ENCODE measurements at regions not wholly inside any gene's neighbourhood (a gene's known extent, or its start where the extent isn't known, plus 50 kb on each side); places are given as distances from the start of the nearest gene placed in this dataset.

GRCh38 chr2:117169036-117169765 lies 645.3 kb upstream of the DDX18 start:
- no peak for TF ChIP-seq RARB (CRISPR knock-in tag; IDR thresholded peaks at IDR 0.05)
- TF ChIP-seq, protein P1, sequence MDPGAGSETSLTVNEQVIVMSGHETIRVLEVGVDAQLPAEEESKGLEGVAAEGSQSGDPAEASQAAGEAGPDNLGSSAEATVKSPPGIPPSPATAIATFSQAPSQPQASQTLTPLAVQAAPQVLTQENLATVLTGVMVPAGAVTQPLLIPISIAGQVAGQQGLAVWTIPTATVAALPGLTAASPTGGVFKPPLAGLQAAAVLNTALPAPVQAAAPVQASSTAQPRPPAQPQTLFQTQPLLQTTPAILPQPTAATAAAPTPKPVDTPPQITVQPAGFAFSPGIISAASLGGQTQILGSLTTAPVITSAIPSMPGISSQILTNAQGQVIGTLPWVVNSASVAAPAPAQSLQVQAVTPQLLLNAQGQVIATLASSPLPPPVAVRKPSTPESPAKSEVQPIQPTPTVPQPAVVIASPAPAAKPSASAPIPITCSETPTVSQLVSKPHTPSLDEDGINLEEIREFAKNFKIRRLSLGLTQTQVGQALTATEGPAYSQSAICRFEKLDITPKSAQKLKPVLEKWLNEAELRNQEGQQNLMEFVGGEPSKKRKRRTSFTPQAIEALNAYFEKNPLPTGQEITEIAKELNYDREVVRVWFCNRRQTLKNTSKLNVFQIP (CRISPR knock-in tag; IDR thresholded peaks at IDR 0.05; ENCODE audit: borderline replicate concordance, low read depth), result no peak
- TF ChIP-seq ZC3H10 (CRISPR knock-in tag; IDR thresholded peaks at IDR 0.05), result no peak
- TF ChIP-seq ZNF70 (CRISPR knock-in tag; IDR thresholded peaks at IDR 0.05), result no peak
- TF ChIP-seq SNAI2 (CRISPR knock-in tag; IDR thresholded peaks at IDR 0.05), result no peak
- no peak for TF ChIP-seq GLIS3 (CRISPR knock-in tag; IDR thresholded peaks at IDR 0.05)
- TF ChIP-seq ZNF565 (CRISPR knock-in tag; conservative IDR thresholded peaks at IDR 0.05; ENCODE audit: low read depth), result no peak
- no peak for TF ChIP-seq TCF4 (CRISPR knock-in tag; IDR thresholded peaks at IDR 0.05; ENCODE audit: borderline replicate concordance)
- TF ChIP-seq, protein P2, sequence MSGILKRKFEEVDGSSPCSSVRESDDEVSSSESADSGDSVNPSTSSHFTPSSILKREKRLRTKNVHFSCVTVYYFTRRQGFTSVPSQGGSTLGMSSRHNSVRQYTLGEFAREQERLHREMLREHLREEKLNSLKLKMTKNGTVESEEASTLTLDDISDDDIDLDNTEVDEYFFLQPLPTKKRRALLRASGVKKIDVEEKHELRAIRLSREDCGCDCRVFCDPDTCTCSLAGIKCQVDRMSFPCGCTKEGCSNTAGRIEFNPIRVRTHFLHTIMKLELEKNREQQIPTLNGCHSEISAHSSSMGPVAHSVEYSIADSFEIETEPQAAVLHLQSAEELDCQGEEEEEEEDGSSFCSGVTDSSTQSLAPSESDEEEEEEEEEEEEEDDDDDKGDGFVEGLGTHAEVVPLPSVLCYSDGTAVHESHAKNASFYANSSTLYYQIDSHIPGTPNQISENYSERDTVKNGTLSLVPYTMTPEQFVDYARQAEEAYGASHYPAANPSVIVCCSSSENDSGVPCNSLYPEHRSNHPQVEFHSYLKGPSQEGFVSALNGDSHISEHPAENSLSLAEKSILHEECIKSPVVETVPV (CRISPR knock-in tag; IDR thresholded peaks at IDR 0.05), result no peak
- no peak for TF ChIP-seq TOX (CRISPR knock-in tag; IDR thresholded peaks at IDR 0.05; ENCODE audit: borderline replicate concordance)
- no peak for TF ChIP-seq TSHZ2 (CRISPR knock-in tag; IDR thresholded peaks at IDR 0.05)
- TF ChIP-seq ZNF8 (CRISPR knock-in tag; IDR thresholded peaks at IDR 0.05), result no peak
- no peak for TF ChIP-seq ARNTL (CRISPR knock-in tag; IDR thresholded peaks at IDR 0.05; ENCODE audit: borderline replicate concordance, low read depth)
- TF ChIP-seq CSDC2 (CRISPR knock-in tag; IDR thresholded peaks at IDR 0.05), result no peak
- no peak for TF ChIP-seq OSR1 (CRISPR knock-in tag; IDR thresholded peaks at IDR 0.05)
- no peak for ATAC-seq

- TF ChIP-seq RARB (CRISPR knock-in tag; IDR thresholded peaks at IDR 0.05), result no peak
- no peak for ATAC-seq
These were observed 643.6 kb upstream of the DDX18 start for GRCh38 chr2:117170897-117171296.

DNA sequence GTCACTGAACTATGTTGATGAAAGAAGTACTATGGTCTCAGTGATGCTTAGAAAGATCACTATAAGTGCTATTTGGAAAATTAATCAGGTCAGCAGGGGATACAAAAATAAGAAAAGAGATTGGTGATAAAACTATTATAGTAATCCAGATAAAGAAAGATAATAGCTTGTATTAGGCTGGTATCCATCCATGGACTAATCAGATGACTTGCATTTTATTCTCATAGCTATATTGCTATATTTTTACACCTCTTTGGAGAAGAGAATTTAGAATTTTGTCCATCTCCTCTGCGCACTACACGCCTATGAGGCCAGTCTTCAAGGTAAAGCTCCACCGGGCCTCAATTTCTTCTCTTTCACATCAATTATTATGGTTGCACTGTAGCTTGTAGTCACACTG lies 635.1 kb upstream of the DDX18 start:
- ATAC-seq, result no peak
- TF ChIP-seq CREB5 (CRISPR knock-in tag; IDR thresholded peaks at IDR 0.05; ENCODE audit: low read depth) (no peak), TOX (CRISPR knock-in tag; IDR thresholded peaks at IDR 0.05; ENCODE audit: borderline replicate concordance) (no peak), ESRRG (CRISPR knock-in tag; IDR thresholded peaks at IDR 0.05) (no peak)

DNA sequence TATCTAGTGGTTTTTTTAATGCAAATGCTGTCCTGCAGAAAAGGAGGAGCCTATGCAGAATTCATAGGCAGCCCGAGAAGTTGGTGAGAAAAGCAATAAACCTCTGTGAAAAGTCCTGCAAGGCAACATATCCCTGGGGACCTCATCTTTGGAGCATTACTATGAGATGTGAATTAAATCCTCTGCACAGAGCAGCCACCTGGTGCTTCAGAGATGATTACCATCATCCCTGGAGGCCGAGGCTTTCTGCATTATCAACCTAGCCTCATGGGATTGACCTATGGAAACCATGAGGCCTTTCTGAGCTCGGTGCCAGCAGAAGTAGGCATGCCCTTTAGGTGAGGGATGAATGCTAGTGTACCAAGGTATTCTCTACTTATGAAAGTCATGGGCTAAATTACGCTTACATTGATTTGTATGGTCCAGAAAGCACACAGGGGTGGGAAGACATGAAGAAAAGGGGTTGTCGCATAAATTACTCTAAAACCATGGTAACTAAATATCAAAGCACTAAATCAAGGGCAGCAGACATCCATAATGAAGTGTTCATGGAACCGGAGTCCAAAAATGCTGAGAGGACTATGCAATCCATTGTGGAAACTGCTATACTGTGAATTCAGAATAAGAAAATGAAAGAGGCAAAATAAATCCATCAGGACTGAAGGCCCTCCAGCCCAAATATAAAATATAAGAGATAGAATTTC lies 623.5 kb upstream of the DDX18 start:
- ATAC-seq, result no peak
- no peak for TF ChIP-seq BACH2 (CRISPR knock-in tag; IDR thresholded peaks at IDR 0.05; ENCODE audit: borderline replicate concordance)
- no peak for TF ChIP-seq PPARA (CRISPR knock-in tag; IDR thresholded peaks at IDR 0.05; ENCODE audit: borderline replicate concordance)
- no peak for TF ChIP-seq OSR1 (CRISPR knock-in tag; IDR thresholded peaks at IDR 0.05)
- no peak for TF ChIP-seq ARNTL (CRISPR knock-in tag; IDR thresholded peaks at IDR 0.05; ENCODE audit: borderline replicate concordance, low read depth)
- no peak for TF ChIP-seq ZNF70 (CRISPR knock-in tag; IDR thresholded peaks at IDR 0.05)
- TF ChIP-seq SNAI2 (CRISPR knock-in tag; IDR thresholded peaks at IDR 0.05), result no peak
- TF ChIP-seq ESRRG (CRISPR knock-in tag; IDR thresholded peaks at IDR 0.05), result no peak
- no peak for TF ChIP-seq ZFP3 (CRISPR knock-in tag; IDR thresholded peaks at IDR 0.05)
- TF ChIP-seq, protein P3, sequence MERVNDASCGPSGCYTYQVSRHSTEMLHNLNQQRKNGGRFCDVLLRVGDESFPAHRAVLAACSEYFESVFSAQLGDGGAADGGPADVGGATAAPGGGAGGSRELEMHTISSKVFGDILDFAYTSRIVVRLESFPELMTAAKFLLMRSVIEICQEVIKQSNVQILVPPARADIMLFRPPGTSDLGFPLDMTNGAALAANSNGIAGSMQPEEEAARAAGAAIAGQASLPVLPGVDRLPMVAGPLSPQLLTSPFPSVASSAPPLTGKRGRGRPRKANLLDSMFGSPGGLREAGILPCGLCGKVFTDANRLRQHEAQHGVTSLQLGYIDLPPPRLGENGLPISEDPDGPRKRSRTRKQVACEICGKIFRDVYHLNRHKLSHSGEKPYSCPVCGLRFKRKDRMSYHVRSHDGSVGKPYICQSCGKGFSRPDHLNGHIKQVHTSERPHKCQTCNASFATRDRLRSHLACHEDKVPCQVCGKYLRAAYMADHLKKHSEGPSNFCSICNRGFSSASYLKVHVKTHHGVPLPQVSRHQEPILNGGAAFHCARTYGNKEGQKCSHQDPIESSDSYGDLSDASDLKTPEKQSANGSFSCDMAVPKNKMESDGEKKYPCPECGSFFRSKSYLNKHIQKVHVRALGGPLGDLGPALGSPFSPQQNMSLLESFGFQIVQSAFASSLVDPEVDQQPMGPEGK (CRISPR knock-in tag; IDR thresholded peaks at IDR 0.05; ENCODE audit: borderline replicate concordance), result no peak
- TF ChIP-seq RARB (CRISPR knock-in tag; IDR thresholded peaks at IDR 0.05), result no peak
- no peak for TF ChIP-seq ISL1 (CRISPR knock-in tag; IDR thresholded peaks at IDR 0.05)
- no peak for TF ChIP-seq CREB5 (CRISPR knock-in tag; IDR thresholded peaks at IDR 0.05; ENCODE audit: low read depth)
- TF ChIP-seq TCF4 (CRISPR knock-in tag; IDR thresholded peaks at IDR 0.05; ENCODE audit: borderline replicate concordance), result no peak
- TF ChIP-seq ZC3H10 (CRISPR knock-in tag; IDR thresholded peaks at IDR 0.05), result no peak
- TF ChIP-seq, protein P1 (CRISPR knock-in tag; IDR thresholded peaks at IDR 0.05; ENCODE audit: borderline replicate concordance, low read depth), result no peak
- no peak for TF ChIP-seq ZNF565 (CRISPR knock-in tag; conservative IDR thresholded peaks at IDR 0.05; ENCODE audit: low read depth)
